Naive thymus-derived CD8-positive, alpha-beta T cell (primary cell): ENCODE measurements at regions not wholly inside any gene's neighbourhood (a gene's known extent, or its start where the extent isn't known, plus 50 kb on each side); places are given as distances from the start of the nearest gene placed in this dataset.

Source experiments
- ATAC-seq, 2 donors: fragments of 150-1000 bp; cut with Tn5 transposase in 1 of 2; sonication (Bioruptor Pico), chemical (Tn5 transposase) in 1 of 2; 1 replicate in 1 of 2; 2 replicates in 1 of 2; pipeline ENCODE4 v1.10.0; 2021; ENCODE audit warnings: mild to moderate bottlenecking in 2 of 2, moderate library complexity in 2 of 2
- POLR2A ChIA-PET: fragments of 350-600 bp; sonication (Branson Sonifier 250); formaldehyde crosslinking; loops from one replicate; lab custom pipeline; 2021; ENCODE audit warnings: antibody characterized with exemption; lab: Charles Lee
- DNase-seq, 10 donors: peaks; one replicate each; pipeline versions ENCODE4 v3.0.0 to v3.0.0-alpha.2; 2020 to 2022
- H3K27ac Mint-ChIP-seq, 10 donors: one replicate each; pipeline ENCODE4 v1.8.0; 2020 to 2022; ENCODE audit warnings: mild to moderate bottlenecking in 10 of 10, mixed read lengths in 10 of 10, moderate library complexity in 4 of 10, inconsistent platforms in 1 of 10
- H3K27me3 Mint-ChIP-seq, 5 donors: one replicate each; pipeline ENCODE4 v1.8.0; 2021 to 2022; ENCODE audit warnings: mixed read lengths in 5 of 5
- H3K36me3 Mint-ChIP-seq, 3 donors: one replicate each; pipeline ENCODE4 v1.8.0; 2020 to 2022; ENCODE audit warnings: mixed read lengths in 3 of 3, mild to moderate bottlenecking in 2 of 3, inconsistent platforms in 1 of 3
- H3K4me1 Mint-ChIP-seq, 4 donors: one replicate each; pipeline ENCODE4 v1.8.0; 2021 to 2022; ENCODE audit warnings: mixed read lengths in 4 of 4
- H3K4me3 Mint-ChIP-seq, 10 donors: one replicate each; pipeline ENCODE4 v1.8.0; 2020 to 2022; ENCODE audit warnings: mild to moderate bottlenecking in 10 of 10, mixed read lengths in 10 of 10, moderate library complexity in 6 of 10, inconsistent platforms in 1 of 10
- H3K9me3 Mint-ChIP-seq, 9 donors: one replicate each; pipeline ENCODE4 v1.8.0; 2020 to 2022; ENCODE audit warnings: mixed read lengths in 9 of 9, mild to moderate bottlenecking in 3 of 9, inconsistent platforms in 1 of 9, moderate library complexity in 1 of 9

GRCh38 chr16:50917950-50918703 lies 176.2 kb downstream of the CYLD start:
- H3K36me3 Mint-ChIP-seq: no peaks in the 10 kb centered on the region
- peaks cover 0 to 3% (median 0%) of the 10 kb centered on the region in 4 donors for H3K4me1 Mint-ChIP-seq
- peaks cover 2 to 48% (median 16%) of the 10 kb centered on the region in 5 donors for H3K27me3 Mint-ChIP-seq
- H3K4me3 Mint-ChIP-seq: no peak overlapping the region
- no peak for ATAC-seq
- H3K27ac Mint-ChIP-seq: no peak overlapping the region
- DNase-seq: no peak
- no peaks in the 10 kb centered on the region for H3K9me3 Mint-ChIP-seq
- POLR2A ChIA-PET: no interaction called here

GRCh38 chr16:50916040-50916439 lies 174.2 kb downstream of the CYLD start:
- H3K4me3 Mint-ChIP-seq: no peak overlapping the region
- DNase-seq (no peak), ATAC-seq (no peak)
- H3K27me3 Mint-ChIP-seq: peaks cover 2 to 51% (median 23%) of the 10 kb centered on the region in 5 donors
- H3K9me3 Mint-ChIP-seq: no peaks in the 10 kb centered on the region
- peaks cover 0 to 3% (median 0%) of the 10 kb centered on the region in 4 donors for H3K4me1 Mint-ChIP-seq
- no peaks in the 10 kb centered on the region for H3K36me3 Mint-ChIP-seq
- H3K27ac Mint-ChIP-seq: no peak overlapping the region
- POLR2A ChIA-PET: no interaction called here

GRCh38 chr16:50915120-50915519 lies 173.2 kb downstream of the CYLD start:
- no peak overlapping the region for H3K27ac Mint-ChIP-seq
- DNase-seq (no peak), ATAC-seq (no peak)
- peaks cover 2 to 52% (median 25%) of the 10 kb centered on the region in 5 donors for H3K27me3 Mint-ChIP-seq
- H3K9me3 Mint-ChIP-seq: no peaks in the 10 kb centered on the region
- no peak overlapping the region for H3K4me3 Mint-ChIP-seq
- H3K4me1 Mint-ChIP-seq: peaks cover 0 to 3% (median 0%) of the 10 kb centered on the region in 4 donors
- POLR2A ChIA-PET: no interaction called here
- H3K36me3 Mint-ChIP-seq: no peaks in the 10 kb centered on the region

GRCh38 chr16:50910736-50911100 lies 168.8 kb downstream of the CYLD start:
- Mint-ChIP-seq H3K4me1 (peaks cover 0 to 3% (median 0%) of the 10 kb centered on the region in 4 donors), H3K27ac (no peak overlapping the region), H3K27me3 (peaks cover 2 to 46% (median 21%) of the 10 kb centered on the region in 5 donors), H3K9me3 (no peaks in the 10 kb centered on the region), H3K36me3 (no peaks in the 10 kb centered on the region), H3K4me3 (no peak overlapping the region)
- ATAC-seq (no peak), DNase-seq (no peak)
- POLR2A ChIA-PET: no interaction called here

GRCh38 chr16:50909831-50910735 lies 168.2 kb downstream of the CYLD start:
- peaks cover 0 to 3% (median 0%) of the 10 kb centered on the region in 4 donors for H3K4me1 Mint-ChIP-seq
- POLR2A ChIA-PET: no interaction called here
- no peaks in the 10 kb centered on the region for H3K36me3 Mint-ChIP-seq
- no peaks in the 10 kb centered on the region for H3K9me3 Mint-ChIP-seq
- no peak for ATAC-seq
- H3K4me3 Mint-ChIP-seq: no peak overlapping the region
- H3K27me3 Mint-ChIP-seq: peaks cover 2 to 46% (median 22%) of the 10 kb centered on the region in 5 donors
- no peak for DNase-seq
- peak overlapping the region in 1 of 10 donors; percentile 37 for H3K27ac Mint-ChIP-seq

- peaks cover 2 to 30% (median 17%) of the 10 kb centered on the region in 5 donors for H3K27me3 Mint-ChIP-seq
- no peak for ATAC-seq
- POLR2A ChIA-PET: no interaction called here
- no peak overlapping the region for H3K4me3 Mint-ChIP-seq
- no peak for DNase-seq
- no peak overlapping the region for H3K27ac Mint-ChIP-seq
- no peaks in the 10 kb centered on the region for H3K36me3 Mint-ChIP-seq
- H3K9me3 Mint-ChIP-seq: no peaks in the 10 kb centered on the region
- no peaks in the 10 kb centered on the region for H3K4me1 Mint-ChIP-seq
Measured at GRCh38 chr16:50908468-50908867, 166.6 kb downstream of the CYLD start.

- H3K27me3 Mint-ChIP-seq: peaks cover 2 to 17% (median 9%) of the 10 kb centered on the region in 5 donors
- POLR2A ChIA-PET: no interaction called here
Measured at GRCh38 chr16:50906454-50906853, 164.6 kb downstream of the CYLD start.

GRCh38 chr16:50902457-50902856 lies 160.6 kb downstream of the CYLD start:
- Mint-ChIP-seq H3K9me3 (peaks cover 0 to 6% (median 2%) of the 10 kb centered on the region in 9 donors), H3K4me1 (peaks cover 0 to 2% (median 0%) of the 10 kb centered on the region in 4 donors), H3K36me3 (peaks cover 0 to 2% (median 0%) of the 10 kb centered on the region in 3 donors), H3K4me3 (no peak overlapping the region), H3K27ac (no peak overlapping the region), H3K27me3 (peaks cover 6 to 16% (median 12%) of the 10 kb centered on the region in 5 donors)
- POLR2A ChIA-PET: no interaction called here
- no peak for DNase-seq
- ATAC-seq: no peak

More at GRCh38 chr16:50906454-50906853, 164.6 kb downstream of the CYLD start:
- DNase-seq: no peak
- Mint-ChIP-seq H3K4me1 (peaks cover 0 to 2% (median 0%) of the 10 kb centered on the region in 4 donors), H3K36me3 (no peaks in the 10 kb centered on the region), H3K9me3 (no peaks in the 10 kb centered on the region), H3K27ac (no peak overlapping the region), H3K4me3 (no peak overlapping the region)
- ATAC-seq: no peak

- peaks cover 0 to 11% (median 0%) of the 10 kb centered on the region in 3 donors for H3K36me3 Mint-ChIP-seq
- no peak for DNase-seq
- POLR2A ChIA-PET: no interaction called here
- H3K4me3 Mint-ChIP-seq: no peak overlapping the region
- H3K27ac Mint-ChIP-seq: no peak overlapping the region
- ATAC-seq: no peak
- peaks cover 0 to 20% (median 6%) of the 10 kb centered on the region in 9 donors for H3K9me3 Mint-ChIP-seq
- peaks cover 0 to 2% (median 0%) of the 10 kb centered on the region in 4 donors for H3K4me1 Mint-ChIP-seq
- H3K27me3 Mint-ChIP-seq: peaks cover 4 to 17% (median 10%) of the 10 kb centered on the region in 5 donors
Measured at GRCh38 chr16:50901062-50901461, 159.2 kb downstream of the CYLD start.

- POLR2A ChIA-PET: no interaction called here
- no peak for ATAC-seq
- Mint-ChIP-seq H3K27me3 (peaks cover 4 to 19% (median 10%) of the 10 kb centered on the region in 5 donors), H3K4me3 (no peak overlapping the region), H3K36me3 (peaks cover 0 to 16% (median 0%) of the 10 kb centered on the region in 3 donors), H3K9me3 (peaks cover 0 to 26% (median 9%) of the 10 kb centered on the region in 9 donors), H3K27ac (no peak overlapping the region), H3K4me1 (peaks cover 0 to 2% (median 0%) of the 10 kb centered on the region in 4 donors)
- no peak for DNase-seq
Measured at GRCh38 chr16:50900391-50900942, 158.6 kb downstream of the CYLD start.

- peaks cover 4 to 19% (median 10%) of the 10 kb centered on the region in 5 donors for H3K27me3 Mint-ChIP-seq
- H3K4me3 Mint-ChIP-seq: no peak overlapping the region
- H3K9me3 Mint-ChIP-seq: peaks cover 0 to 30% (median 9%) of the 10 kb centered on the region in 9 donors
- DNase-seq (no peak), ATAC-seq (no peak)
- peaks cover 0 to 2% (median 0%) of the 10 kb centered on the region in 4 donors for H3K4me1 Mint-ChIP-seq
- POLR2A ChIA-PET: no interaction called here
- H3K27ac Mint-ChIP-seq: no peak overlapping the region
- peaks cover 0 to 16% (median 0%) of the 10 kb centered on the region in 3 donors for H3K36me3 Mint-ChIP-seq
Measured at GRCh38 chr16:50899951-50900350, 158.1 kb downstream of the CYLD start.

- Mint-ChIP-seq H3K27me3 (peaks cover 23 to 53% (median 30%) of the 10 kb centered on the region in 5 donors), H3K36me3 (peaks cover 0 to 2% (median 2%) of the 10 kb centered on the region in 3 donors), H3K4me1 (no peaks in the 10 kb centered on the region), H3K4me3 (no peak overlapping the region), H3K27ac (no peak overlapping the region), H3K9me3 (peaks cover 0 to 3% (median 0%) of the 10 kb centered on the region in 9 donors)
- DNase-seq: no peak
- no peak for ATAC-seq
- POLR2A ChIA-PET: no interaction called here
Measured at GRCh38 chr16:50889746-50890145, 147.9 kb downstream of the CYLD start.
